ENCODE measurements at regions not wholly inside any gene's neighbourhood (a gene's known extent, or its start where the extent isn't known, plus 50 kb on each side); places are given as distances from the start of the nearest gene placed in this dataset.
"Not testable (repeated sequence)": the region's sequence is repeated elsewhere in the genome, so short reads cannot be mapped to it uniquely, and the experiment has no call there.

GRCh38 chr12:87230441-87230840, 798.8 kb downstream of the C12orf50 start:
- no peak for DNase-seq

- DNase-seq = no peak
Observed at GRCh38 chr12:87227162-87227561, 802.0 kb downstream of the C12orf50 start.

GRCh38 chr12:87217491-87217890, 811.7 kb downstream of the C12orf50 start:
- DNase-seq = no peak

- DNase-seq = no peak
Observed at GRCh38 chr12:87216436-87216835, 812.8 kb downstream of the C12orf50 start.

- DNase-seq = no peak
Observed at GRCh38 chr12:87202189-87202588, 827.0 kb downstream of the C12orf50 start.

GRCh38 chr12:87201598-87201997, 827.6 kb downstream of the C12orf50 start:
- no peak for DNase-seq

GRCh38 chr12:87200289-87200979, 828.8 kb downstream of the C12orf50 start:
- no peak for DNase-seq

GRCh38 chr12:87198181-87198580, 831.0 kb downstream of the C12orf50 start:
- DNase-seq = no peak

GRCh38 chr12:87196321-87196720, 832.9 kb downstream of the C12orf50 start:
- DNase-seq = no peak

- DNase-seq = not testable (repeated sequence)
Observed at GRCh38 chr12:87194389-87194788, 834.8 kb downstream of the C12orf50 start.

- DNase-seq = no peak
Observed at GRCh38 chr12:87185367-87185766, 843.8 kb downstream of the C12orf50 start.

GRCh38 chr12:87182696-87183233, 846.4 kb downstream of the C12orf50 start:
- no peak for DNase-seq

GRCh38 chr12:87171356-87171755, 857.8 kb downstream of the C12orf50 start:
- no peak for DNase-seq

GRCh38 chr12:87169010-87169409, 860.2 kb downstream of the C12orf50 start:
- no peak for DNase-seq

- no peak for DNase-seq
Observed at GRCh38 chr12:87165733-87166375, 863.3 kb downstream of the C12orf50 start.

- no peak for DNase-seq
Observed at GRCh38 chr12:87163122-87163521, 866.1 kb downstream of the C12orf50 start.

- no peak for DNase-seq
Observed at GRCh38 chr12:87160848-87161601, 868.2 kb downstream of the C12orf50 start.

GRCh38 chr12:87157791-87158190, 871.4 kb downstream of the C12orf50 start:
- DNase-seq = no peak

- no peak for DNase-seq
Observed at GRCh38 chr12:87155621-87156020, 873.6 kb downstream of the C12orf50 start.

GRCh38 chr12:87152841-87153528, 876.2 kb downstream of the C12orf50 start:
- no peak for DNase-seq

GRCh38 chr12:87152075-87152474, 877.1 kb downstream of the C12orf50 start:
- DNase-seq = no peak

GRCh38 chr12:87150969-87151662, 878.1 kb downstream of the C12orf50 start:
- DNase-seq = no peak

All from right forelimb (tissue), 1 donor.